Caco-2 (cell line): ENCODE measurements at regions not wholly inside any gene's neighbourhood (a gene's known extent, or its start where the extent isn't known, plus 50 kb on each side); places are given as distances from the start of the nearest gene placed in this dataset.

Experiments used
- BruUV-seq: library from RNA; stranded (reverse); fragments of 400-500 nt; replicated peaks from 2 replicates; lab custom pipeline; 2021; lab: Mats Ljungman, UMichigan
- CTCF ChIA-PET: fragments of 300-600 bp; sonication (Branson Sonifier 250); formaldehyde crosslinking; loops from one replicate; lab custom pipeline; 2022; ENCODE audit warnings: antibody characterized with exemption; lab: Charles Lee
- POLR2A ChIA-PET: fragments of 300-600 bp; sonication (Branson Sonifier 250); formaldehyde crosslinking; loops from one replicate; lab custom pipeline; 2022; ENCODE audit warnings: antibody characterized with exemption; lab: Charles Lee
- DNase-seq, 2 experiments: peaks; one replicate each; pipeline versions ENCODE4 v3.0.0 to v3.0.0-alpha.2; 2020 to 2022
- H3K27me3 ChIP-seq: replicated peaks from 2 replicates; pipeline ENCODE4 v1.6.0; 2011; ENCODE audit warnings: low read length; ENCODE audit not compliant: control insufficient read depth, insufficient read depth
- H3K36me3 ChIP-seq: 2 replicates; pipeline ENCODE4 v1.5.1; 2011; ENCODE audit warnings: low read length; ENCODE audit not compliant: control insufficient read depth, insufficient read depth
- H3K4me1 ChIP-seq: fragments of 250-450 bp; sonication (Bioruptor Pico); 2 replicates; pipeline ENCODE4 v1.5.1; 2020; ENCODE audit warnings: mild to moderate bottlenecking
- H3K4me3 ChIP-seq: 2 replicates; pipeline ENCODE4 v1.5.1; 2011; ENCODE audit warnings: low read depth, mild to moderate bottlenecking, control low read depth, low read length
- H3K9me3 ChIP-seq: fragments of 250-450 bp; sonication (Bioruptor Pico); 2 replicates; pipeline ENCODE4 v1.5.1; 2020; ENCODE audit warnings: mild to moderate bottlenecking, moderate library complexity
- H3K27ac Mint-ChIP-seq: one replicate; pipeline ENCODE4 v1.8.0; 2022; ENCODE audit warnings: mixed read lengths; ENCODE audit not compliant: unreplicated experiment
- H3K27me3 Mint-ChIP-seq: one replicate; pipeline ENCODE4 v1.8.0; 2022; ENCODE audit warnings: mixed read lengths; ENCODE audit not compliant: insufficient read depth, unreplicated experiment
- H3K36me3 Mint-ChIP-seq: one replicate; pipeline ENCODE4 v1.8.0; 2022; ENCODE audit warnings: mild to moderate bottlenecking, mixed read lengths; ENCODE audit not compliant: insufficient read depth, unreplicated experiment
- H3K4me1 Mint-ChIP-seq: one replicate; pipeline ENCODE4 v1.8.0; 2022; ENCODE audit warnings: low read depth, mixed read lengths; ENCODE audit not compliant: unreplicated experiment
- H3K4me3 Mint-ChIP-seq: one replicate; pipeline ENCODE4 v1.8.0; 2022; ENCODE audit warnings: mild to moderate bottlenecking, moderate library complexity, mixed read lengths; ENCODE audit not compliant: unreplicated experiment
- H3K9me3 Mint-ChIP-seq: one replicate; pipeline ENCODE4 v1.8.0; 2022; ENCODE audit warnings: mixed read lengths; ENCODE audit not compliant: unreplicated experiment
- CTCF ChIP-seq, 2 experiments: fragments of 200-600 bp in 1 of 2; IDR thresholded peaks; 1 replicate in 1 of 2; 2 replicates in 1 of 2; pipeline versions ENCODE4 v1.5.1 to v1.8.0; 2011 to 2022; ENCODE audit warnings: antibody characterized with exemption in 1 of 2, control low read depth in 1 of 2, inconsistent platforms in 1 of 2, low read depth in 1 of 2, low read length in 1 of 2, mild to moderate bottlenecking in 1 of 2, moderate library complexity in 1 of 2; ENCODE audit not compliant: insufficient read depth in 1 of 2, severe bottlenecking in 1 of 2, unreplicated experiment in 1 of 2
- intact Hi-C: fragments of 100-400 bp; cut with micrococcal nuclease; formaldehyde crosslinking; loops from one replicate; pipeline ENCODE4 v1.10.0; 2022; ENCODE audit not compliant: unreplicated experiment

GRCh38 chr2:240358080-240358479, 77.4 kb upstream of the GPC1 start:
- Mint-ChIP-seq H3K27ac (no peak overlapping the region), H3K36me3 (peaks cover 6% of the 10 kb centered on the region), H3K27me3 (no peaks in the 10 kb centered on the region), H3K9me3 (peaks cover 14% of the 10 kb centered on the region), H3K4me3 (no peak overlapping the region), H3K4me1 (peaks cover 8% of the 10 kb centered on the region)
- ChIA-PET POLR2A (no interaction called here), CTCF (no interaction called here)
- Histone ChIP-seq H3K4me3 (no peak overlapping the region), H3K9me3 (0 out of 2 replicates have a peak, but pooled peaks cover 7% of the 10 kb centered on the region), H3K4me1 (no peaks in the 10 kb centered on the region), H3K36me3 (no peaks in the 10 kb centered on the region), H3K27me3 (no peaks in the 10 kb centered on the region)
- TF ChIP-seq CTCF (IDR thresholded peaks at IDR 0.05; ENCODE audit: insufficient read depth in 1 of 2, low read depth in 1 of 2, low read length in 1 of 2, severe bottlenecking in 1 of 2, unreplicated experiment in 1 of 2), result no peak
- no peak for DNase-seq
- BruUV-seq, result no TSS peak
- intact Hi-C loops, result no loop called here

GRCh38 chr2:240358821-240359397, 76.6 kb upstream of the GPC1 start:
- H3K4me1 Mint-ChIP-seq, result peaks cover 8% of the 10 kb centered on the region
- Histone ChIP-seq H3K9me3 (0 out of 2 replicates have a peak, but pooled peaks cover 7% of the 10 kb centered on the region), H3K4me1 (no peaks in the 10 kb centered on the region), H3K36me3 (no peaks in the 10 kb centered on the region), H3K27me3 (no peaks in the 10 kb centered on the region), H3K4me3 (no peak overlapping the region)
- peaks cover 14% of the 10 kb centered on the region for H3K9me3 Mint-ChIP-seq
- no peak overlapping the region for H3K27ac Mint-ChIP-seq
- no peak for TF ChIP-seq CTCF (IDR thresholded peaks at IDR 0.05; ENCODE audit: insufficient read depth in 1 of 2, low read depth in 1 of 2, low read length in 1 of 2, severe bottlenecking in 1 of 2, unreplicated experiment in 1 of 2)
- no peak for DNase-seq
- H3K4me3 Mint-ChIP-seq, result no peak overlapping the region
- BruUV-seq, result no TSS peak
- ChIA-PET CTCF (no interaction called here), POLR2A (no interaction called here)
- peaks cover 6% of the 10 kb centered on the region for H3K36me3 Mint-ChIP-seq
- no peaks in the 10 kb centered on the region for H3K27me3 Mint-ChIP-seq
- intact Hi-C loops, result no loop called here

- no peaks in the 10 kb centered on the region for H3K27me3 ChIP-seq
- Mint-ChIP-seq H3K36me3 (peaks cover 6% of the 10 kb centered on the region), H3K27ac (no peak overlapping the region), H3K4me1 (peaks cover 8% of the 10 kb centered on the region), H3K27me3 (no peaks in the 10 kb centered on the region), H3K9me3 (peaks cover 14% of the 10 kb centered on the region), H3K4me3 (no peak overlapping the region)
- intact Hi-C loops, result no loop called here
- TF ChIP-seq CTCF (IDR thresholded peaks at IDR 0.05; ENCODE audit: insufficient read depth in 1 of 2, low read depth in 1 of 2, low read length in 1 of 2, severe bottlenecking in 1 of 2, unreplicated experiment in 1 of 2), result no peak
- H3K4me1 ChIP-seq, result no peaks in the 10 kb centered on the region
- DNase-seq, result no peak
- 0 out of 2 replicates have a peak, but pooled peaks cover 7% of the 10 kb centered on the region for H3K9me3 ChIP-seq
- no peak overlapping the region for H3K4me3 ChIP-seq
- no peaks in the 10 kb centered on the region for H3K36me3 ChIP-seq
- ChIA-PET CTCF (no interaction called here), POLR2A (no interaction called here)
- BruUV-seq, result no TSS peak
Observed at GRCh38 chr2:240359695-240360094, 75.8 kb upstream of the GPC1 start.
